Ishikawa (cell line): ENCODE measurements at regions not wholly inside any gene's neighbourhood (a gene's known extent, or its start where the extent isn't known, plus 50 kb on each side); places are given as distances from the start of the nearest gene placed in this dataset.

ENCODE experiments used
- CEBPB ChIP-seq: IDR thresholded peaks from 2 replicates; pipeline ENCODE4 v1.6.1; 2012
- CREB1 ChIP-seq: IDR thresholded peaks from 2 replicates; pipeline ENCODE4 v1.6.1; 2012; ENCODE audit warnings: low read depth
- EGR1 ChIP-seq: IDR thresholded peaks from 2 replicates; pipeline ENCODE4 v1.6.1; 2012
- EP300 ChIP-seq: IDR thresholded peaks from 2 replicates; pipeline ENCODE4 v1.6.1; 2012; ENCODE audit warnings: borderline replicate concordance
- FOXM1 ChIP-seq: IDR thresholded peaks from 2 replicates; pipeline ENCODE4 v1.6.1; 2012; ENCODE audit warnings: low read depth, borderline replicate concordance
- MAX ChIP-seq: IDR thresholded peaks from 2 replicates; pipeline ENCODE4 v1.6.1; 2012
- NFIC ChIP-seq: IDR thresholded peaks from 2 replicates; pipeline ENCODE4 v1.6.1; 2012
- RAD21 ChIP-seq: IDR thresholded peaks from 2 replicates; pipeline ENCODE4 v1.6.1; 2012; ENCODE audit warnings: low read depth
- REST ChIP-seq: IDR thresholded peaks from 2 replicates; pipeline ENCODE4 v1.6.1; 2012; ENCODE audit warnings: low read depth, mild to moderate bottlenecking
- TAF1 ChIP-seq: IDR thresholded peaks from 2 replicates; pipeline ENCODE4 v1.6.1; 2012; ENCODE audit warnings: low read depth, mild to moderate bottlenecking
- TCF12 ChIP-seq: IDR thresholded peaks from 2 replicates; pipeline ENCODE4 v1.6.1; 2012; ENCODE audit warnings: low read depth
- TEAD4 ChIP-seq: IDR thresholded peaks from 2 replicates; pipeline ENCODE4 v1.6.1; 2012
- USF1 ChIP-seq: IDR thresholded peaks from 2 replicates; pipeline ENCODE4 v1.6.1; 2012
- YY1 ChIP-seq: IDR thresholded peaks from 2 replicates; pipeline ENCODE4 v1.6.1; 2012; ENCODE audit warnings: low read depth
- ZBTB7A ChIP-seq: IDR thresholded peaks from 2 replicates; pipeline ENCODE4 v1.6.1; 2012; ENCODE audit warnings: low read depth

GRCh38 chr18:34003687-34004086 is 221.0 kb downstream of the NOL4 start:
- TF ChIP-seq RAD21 (no peak), EP300 (no peak), MAX (no peak), TAF1 (no peak), YY1 (no peak), TEAD4 (no peak), TCF12 (no peak), NFIC (no peak), ZBTB7A (no peak)

GRCh38 chr18:34002130-34002529 is 222.6 kb downstream of the NOL4 start:
- TF ChIP-seq RAD21 (no peak), EGR1 (no peak), EP300 (no peak), TCF12 (no peak), REST (no peak), TEAD4 (no peak), FOXM1 (no peak), TAF1 (no peak), YY1 (no peak), CREB1 (no peak), USF1 (no peak), ZBTB7A (no peak), NFIC (no peak), CEBPB (no peak), MAX (no peak)

- TF ChIP-seq EP300 (no peak), EGR1 (no peak), USF1 (no peak), TCF12 (no peak), CREB1 (no peak), RAD21 (no peak), REST (no peak), NFIC (no peak)
Measured at GRCh38 chr18:34001376-34001775, 223.3 kb downstream of the NOL4 start.

- TF ChIP-seq YY1 = no peak
- no peak for TF ChIP-seq ZBTB7A
- TF ChIP-seq EGR1 = no peak
- no peak for TF ChIP-seq CEBPB
- TF ChIP-seq TEAD4 = no peak
- no peak for TF ChIP-seq EP300
- no peak for TF ChIP-seq TAF1
- TF ChIP-seq MAX = no peak
- no peak for TF ChIP-seq USF1
- TF ChIP-seq RAD21 = no peak
- TF ChIP-seq CREB1 = no peak
- no peak for TF ChIP-seq REST
- TF ChIP-seq NFIC = no peak
- no peak for TF ChIP-seq TCF12
- no peak for TF ChIP-seq FOXM1
Measured at GRCh38 chr18:33987206-33987605, 237.5 kb downstream of the NOL4 start.
